CD4-positive, alpha-beta T cell (primary cell): ENCODE measurements at regions not wholly inside any gene's neighbourhood (a gene's known extent, or its start where the extent isn't known, plus 50 kb on each side); places are given as distances from the start of the nearest gene placed in this dataset.

ENCODE experiments used
- ATAC-seq: fragments of 200-7000 bp; cut with Tn5 transposase; one replicate; pipeline ENCODE4 v1.10.0; 2022; ENCODE audit warnings: mild to moderate bottlenecking; ENCODE audit not compliant: poor library complexity
- CTCF ChIA-PET: fragments of 350-600 bp; sonication (Branson Sonifier 250); formaldehyde crosslinking; loops from one replicate; lab custom pipeline; 2021; ENCODE audit warnings: antibody characterized with exemption, inconsistent platforms; lab: Charles Lee
- POLR2A ChIA-PET: fragments of 350-600 bp; sonication (Branson Sonifier 250); formaldehyde crosslinking; loops from one replicate; lab custom pipeline; 2021; ENCODE audit warnings: antibody characterized with exemption, inconsistent platforms; lab: Charles Lee
- DNase-seq, 14 experiments: peaks; one replicate each; pipeline ENCODE4 v3.0.0-alpha.2; 2013 to 2020; ENCODE audit warnings: mixed read lengths in 2 of 14
- H3K27ac ChIP-seq, 2 donors: one replicate each; pipeline versions ENCODE4 v1.5.1 to v1.7.0; 2013; ENCODE audit warnings: low read length in 2 of 2, low read depth in 1 of 2, mild to moderate bottlenecking in 1 of 2
- H3K27me3 ChIP-seq, 2 experiments: 1 replicate in 1 of 2; 2 replicates in 1 of 2; pipeline versions ENCODE4 v1.6.1 to v1.7.0; 2013; ENCODE audit warnings: low read length in 2 of 2, control low read depth in 1 of 2, mild to moderate bottlenecking in 1 of 2, moderate library complexity in 1 of 2; ENCODE audit not compliant: insufficient read depth in 2 of 2, control insufficient read depth in 1 of 2
- H3K36me3 ChIP-seq: one replicate; pipeline ENCODE4 v1.6.1; 2013; ENCODE audit warnings: low read length, control low read depth; ENCODE audit not compliant: insufficient read depth
- H3K4me1 ChIP-seq: one replicate; pipeline ENCODE4 v1.6.1; 2013; ENCODE audit warnings: low read length, control low read depth; ENCODE audit not compliant: insufficient read depth
- H3K4me3 ChIP-seq: one replicate; pipeline ENCODE4 v1.5.1; 2013; ENCODE audit warnings: mild to moderate bottlenecking, low read length, moderate library complexity
- H3K9me3 ChIP-seq, 2 experiments: 1 replicate in 1 of 2; 2 replicates in 1 of 2; pipeline versions ENCODE4 v1.6.1 to v1.7.0; 2013; ENCODE audit warnings: low read length in 2 of 2, mild to moderate bottlenecking in 2 of 2, control low read depth in 1 of 2, moderate library complexity in 1 of 2; ENCODE audit not compliant: control insufficient read depth in 1 of 2, insufficient read depth in 1 of 2
- H3K27ac Mint-ChIP-seq: one replicate; pipeline ENCODE4 v1.8.0; 2020; ENCODE audit warnings: mixed read lengths
- H3K27me3 Mint-ChIP-seq: one replicate; pipeline ENCODE4 v1.8.0; 2021; ENCODE audit warnings: mixed read lengths
- H3K36me3 Mint-ChIP-seq: one replicate; pipeline ENCODE4 v1.8.0; 2021; ENCODE audit warnings: low read depth, mixed read lengths
- H3K4me1 Mint-ChIP-seq: one replicate; pipeline ENCODE4 v1.8.0; 2021; ENCODE audit warnings: low read depth, mixed read lengths
- H3K4me3 Mint-ChIP-seq: one replicate; pipeline ENCODE4 v1.8.0; 2020; ENCODE audit warnings: mild to moderate bottlenecking, mixed read lengths
- H3K9me3 Mint-ChIP-seq: one replicate; pipeline ENCODE4 v1.8.0; 2020; ENCODE audit warnings: mixed read lengths
- CTCF ChIP-seq: fragments of 200-600 bp; IDR thresholded peaks from one replicate; pipeline ENCODE4 v1.8.0; 2022; ENCODE audit warnings: antibody characterized with exemption, mild to moderate bottlenecking
- intact Hi-C, 2 experiments: fragments of 100-400 bp; cut with DNase I in 1 of 2; cut with micrococcal nuclease in 1 of 2; formaldehyde crosslinking; loops; one replicate each; pipeline versions ENCODE4 v1.15.1 to v1.9.0; 2023 to 2025; cut with DNase I, micrococcal nuclease

- POLR2A ChIA-PET: no interaction called here
- no peak overlapping the region for H3K27ac Mint-ChIP-seq
These were observed 435.5 kb downstream of the SOX11 start for GRCh38 chr2:6127718-6128117.

GRCh38 chr2:6139142-6139541, 447.0 kb downstream of the SOX11 start:
- ATAC-seq (no peak), DNase-seq (no peak)
- CTCF ChIA-PET: no interaction called here
- H3K27me3 Mint-ChIP-seq: no peaks in the 10 kb centered on the region
- no peak overlapping the region for H3K4me3 Mint-ChIP-seq
- no peak overlapping the region for H3K4me3 ChIP-seq
- no peak overlapping the region for H3K27ac Mint-ChIP-seq
- intact Hi-C loops: no loop called here
- no peak for TF ChIP-seq CTCF
- peaks cover 3% of the 10 kb centered on the region for H3K9me3 Mint-ChIP-seq
- H3K4me1 ChIP-seq: no peaks in the 10 kb centered on the region
- H3K9me3 ChIP-seq: no peaks in the 10 kb centered on the region
- no peaks in the 10 kb centered on the region for H3K36me3 ChIP-seq
- POLR2A ChIA-PET: no interaction called here
- H3K4me1 Mint-ChIP-seq: no peaks in the 10 kb centered on the region
- H3K27me3 ChIP-seq: no peaks in the 10 kb centered on the region
- H3K36me3 Mint-ChIP-seq: no peaks in the 10 kb centered on the region
- no peak overlapping the region for H3K27ac ChIP-seq

More at GRCh38 chr2:6127718-6128117, 435.5 kb downstream of the SOX11 start:
- Histone ChIP-seq H3K4me1 (no peaks in the 10 kb centered on the region), H3K27me3 (no peaks in the 10 kb centered on the region), H3K27ac (no peak overlapping the region), H3K4me3 (no peak overlapping the region), H3K9me3 (peaks cover 0 to 5% of the 10 kb centered on the region in 2 experiments), H3K36me3 (no peaks in the 10 kb centered on the region)
- TF ChIP-seq CTCF: no peak
- no peaks in the 10 kb centered on the region for H3K4me1 Mint-ChIP-seq
- no peak for ATAC-seq
- H3K36me3 Mint-ChIP-seq: no peaks in the 10 kb centered on the region
- no peak overlapping the region for H3K4me3 Mint-ChIP-seq
- no peaks in the 10 kb centered on the region for H3K9me3 Mint-ChIP-seq
- DNase-seq: no peak
- intact Hi-C loops: no loop called here
- no peaks in the 10 kb centered on the region for H3K27me3 Mint-ChIP-seq
- CTCF ChIA-PET: no interaction called here

DNA sequence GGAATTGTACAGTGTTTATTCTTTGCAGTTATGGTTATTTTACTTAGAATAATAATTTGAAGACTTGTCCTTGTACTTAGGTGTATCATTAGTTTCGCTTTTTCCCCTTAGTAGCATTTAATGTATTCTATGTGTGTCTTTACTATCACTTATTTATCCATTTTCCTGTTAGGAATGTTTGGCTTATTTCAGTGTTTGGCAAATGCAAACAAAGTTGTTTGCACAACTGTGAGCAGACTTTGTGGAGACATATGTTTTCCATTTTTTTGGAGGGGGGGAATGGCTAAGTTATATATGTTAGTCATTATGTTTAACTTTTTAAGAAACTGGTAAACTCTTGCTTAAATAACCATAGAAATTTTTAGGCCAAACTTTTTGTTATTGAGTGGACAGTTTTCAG, 447.7 kb downstream of the SOX11 start:
- Mint-ChIP-seq H3K4me3 (no peak overlapping the region), H3K27ac (no peak overlapping the region), H3K36me3 (no peaks in the 10 kb centered on the region), H3K9me3 (peaks cover 3% of the 10 kb centered on the region), H3K4me1 (no peaks in the 10 kb centered on the region), H3K27me3 (no peaks in the 10 kb centered on the region)
- intact Hi-C loops: no loop called here
- Histone ChIP-seq H3K9me3 (no peaks in the 10 kb centered on the region), H3K27ac (no peak overlapping the region), H3K4me1 (no peaks in the 10 kb centered on the region), H3K27me3 (no peaks in the 10 kb centered on the region), H3K36me3 (no peaks in the 10 kb centered on the region), H3K4me3 (no peak overlapping the region)
- CTCF ChIA-PET: no interaction called here
- POLR2A ChIA-PET: no interaction called here
- no peak for TF ChIP-seq CTCF
- DNase-seq (no peak), ATAC-seq (no peak)
